ENCODE measurements at regions not wholly inside any gene's neighbourhood (a gene's known extent, or its start where the extent isn't known, plus 50 kb on each side); places are given as distances from the start of the nearest gene placed in this dataset.

GRCh38 chr3:159416856-159417255 is 571.8 kb upstream of the IL12A start:
- no peak overlapping the region for H3K9ac ChIP-seq (ENCODE audit: low read depth, low read length, poor library complexity)
- no CpG with 5 or more reads among the region's 2 CpGs for WGBS, 2 donors (ENCODE audit: extremely low coverage in 2 of 2, insufficient read length in 2 of 2, insufficient replicate concordance in 1 of 2)
- no peaks in the 10 kb centered on the region for H3K27me3 ChIP-seq (ENCODE audit: control insufficient read depth in 3 of 3, insufficient read depth in 3 of 3, low read depth in 1 of 3, low read length in 3 of 3)
- H4K91ac ChIP-seq (ENCODE audit: low read depth, low read length, poor library complexity), result no peak overlapping the region
- no peak overlapping the region for H3K4me2 ChIP-seq (ENCODE audit: insufficient read depth, low read length, poor library complexity, severe bottlenecking)
- no peaks in the 10 kb centered on the region for H3K9me3 ChIP-seq (replicated peaks in 1 of 2; ENCODE audit: control insufficient read depth in 2 of 2, insufficient read depth in 1 of 2, low read depth in 1 of 2, low read length in 2 of 2)
- no peak overlapping the region for H2AK5ac ChIP-seq (ENCODE audit: low read depth, low read length)
- peak overlapping the region; percentile 47 for H2AFZ ChIP-seq (ENCODE audit: low read length)
- H3K23ac ChIP-seq (ENCODE audit: low read depth, low read length, poor library complexity), result no peak overlapping the region
- H3K27ac ChIP-seq (replicated peaks; ENCODE audit: low read length), result peak overlapping the region; percentile 18
- H2BK5ac ChIP-seq (ENCODE audit: low read length), result no peak overlapping the region
- no peaks in the 10 kb centered on the region for H3K36me3 ChIP-seq (replicated peaks in 1 of 2; ENCODE audit: control insufficient read depth in 2 of 2, insufficient read depth in 2 of 2, low read length in 2 of 2)
- H3K14ac ChIP-seq (ENCODE audit: low read length), result no peak overlapping the region
- no peak overlapping the region for H2BK12ac ChIP-seq (ENCODE audit: low read length)
- peaks cover 3% of the 10 kb centered on the region in 2 donors for H3K4me1 ChIP-seq (ENCODE audit: control insufficient read depth in 2 of 2, insufficient read depth in 1 of 2, low read depth in 1 of 2, low read length in 2 of 2)
- no peak for DNase-seq (ENCODE audit: low spot score)
- no peak overlapping the region for H3K4ac ChIP-seq (ENCODE audit: low read length)
- no peaks in the 10 kb centered on the region for H3K79me1 ChIP-seq (ENCODE audit: low read depth, low read length)
- H2BK15ac ChIP-seq (ENCODE audit: low read length), result no peak overlapping the region
- H4K8ac ChIP-seq (ENCODE audit: low read depth, low read length), result no peak overlapping the region
- no peak overlapping the region for H3K4me3 ChIP-seq (ENCODE audit: low read length in 2 of 2)
- no peak overlapping the region for H2BK120ac ChIP-seq (ENCODE audit: low read depth, low read length)
- H3K18ac ChIP-seq (ENCODE audit: low read length), result no peak overlapping the region

- no peaks in the 10 kb centered on the region for H3K27me3 ChIP-seq (ENCODE audit: control insufficient read depth in 3 of 3, insufficient read depth in 3 of 3, low read depth in 1 of 3, low read length in 3 of 3)
- H3K9me3 ChIP-seq (replicated peaks in 1 of 2; ENCODE audit: control insufficient read depth in 2 of 2, insufficient read depth in 1 of 2, low read depth in 1 of 2, low read length in 2 of 2), result no peaks in the 10 kb centered on the region
- H3K4me3 ChIP-seq (ENCODE audit: low read length in 2 of 2), result no peak overlapping the region
- H3K4ac ChIP-seq (ENCODE audit: low read length), result no peak overlapping the region
- WGBS, 2 donors (ENCODE audit: extremely low coverage in 2 of 2, insufficient read length in 2 of 2, insufficient replicate concordance in 1 of 2), result no CpG with 5 or more reads among the region's 2 CpGs
- H3K18ac ChIP-seq (ENCODE audit: low read length), result no peak overlapping the region
- H3K36me3 ChIP-seq (replicated peaks in 1 of 2; ENCODE audit: control insufficient read depth in 2 of 2, insufficient read depth in 2 of 2, low read length in 2 of 2), result no peaks in the 10 kb centered on the region
- H2BK120ac ChIP-seq (ENCODE audit: low read depth, low read length), result no peak overlapping the region
- H3K79me1 ChIP-seq (ENCODE audit: low read depth, low read length), result no peaks in the 10 kb centered on the region
- H2AK5ac ChIP-seq (ENCODE audit: low read depth, low read length), result no peak overlapping the region
- H3K9ac ChIP-seq (ENCODE audit: low read depth, low read length, poor library complexity), result no peak overlapping the region
- no peak overlapping the region for H4K8ac ChIP-seq (ENCODE audit: low read depth, low read length)
- no peak overlapping the region for H2BK15ac ChIP-seq (ENCODE audit: low read length)
- no peak overlapping the region for H2BK5ac ChIP-seq (ENCODE audit: low read length)
- H4K91ac ChIP-seq (ENCODE audit: low read depth, low read length, poor library complexity), result no peak overlapping the region
- no peak overlapping the region for H2AFZ ChIP-seq (ENCODE audit: low read length)
- H2BK12ac ChIP-seq (ENCODE audit: low read length), result no peak overlapping the region
- H3K4me2 ChIP-seq (ENCODE audit: insufficient read depth, low read length, poor library complexity, severe bottlenecking), result no peak overlapping the region
- no peak overlapping the region for H3K27ac ChIP-seq (replicated peaks; ENCODE audit: low read length)
- no peak overlapping the region for H3K14ac ChIP-seq (ENCODE audit: low read length)
- no peak for DNase-seq (ENCODE audit: low spot score)
- H3K4me1 ChIP-seq (ENCODE audit: control insufficient read depth in 2 of 2, insufficient read depth in 1 of 2, low read depth in 1 of 2, low read length in 2 of 2), result peaks cover 3% of the 10 kb centered on the region in 2 donors
- no peak overlapping the region for H3K23ac ChIP-seq (ENCODE audit: low read depth, low read length, poor library complexity)
Observed at GRCh38 chr3:159417761-159418160, 570.9 kb upstream of the IL12A start.

DNA sequence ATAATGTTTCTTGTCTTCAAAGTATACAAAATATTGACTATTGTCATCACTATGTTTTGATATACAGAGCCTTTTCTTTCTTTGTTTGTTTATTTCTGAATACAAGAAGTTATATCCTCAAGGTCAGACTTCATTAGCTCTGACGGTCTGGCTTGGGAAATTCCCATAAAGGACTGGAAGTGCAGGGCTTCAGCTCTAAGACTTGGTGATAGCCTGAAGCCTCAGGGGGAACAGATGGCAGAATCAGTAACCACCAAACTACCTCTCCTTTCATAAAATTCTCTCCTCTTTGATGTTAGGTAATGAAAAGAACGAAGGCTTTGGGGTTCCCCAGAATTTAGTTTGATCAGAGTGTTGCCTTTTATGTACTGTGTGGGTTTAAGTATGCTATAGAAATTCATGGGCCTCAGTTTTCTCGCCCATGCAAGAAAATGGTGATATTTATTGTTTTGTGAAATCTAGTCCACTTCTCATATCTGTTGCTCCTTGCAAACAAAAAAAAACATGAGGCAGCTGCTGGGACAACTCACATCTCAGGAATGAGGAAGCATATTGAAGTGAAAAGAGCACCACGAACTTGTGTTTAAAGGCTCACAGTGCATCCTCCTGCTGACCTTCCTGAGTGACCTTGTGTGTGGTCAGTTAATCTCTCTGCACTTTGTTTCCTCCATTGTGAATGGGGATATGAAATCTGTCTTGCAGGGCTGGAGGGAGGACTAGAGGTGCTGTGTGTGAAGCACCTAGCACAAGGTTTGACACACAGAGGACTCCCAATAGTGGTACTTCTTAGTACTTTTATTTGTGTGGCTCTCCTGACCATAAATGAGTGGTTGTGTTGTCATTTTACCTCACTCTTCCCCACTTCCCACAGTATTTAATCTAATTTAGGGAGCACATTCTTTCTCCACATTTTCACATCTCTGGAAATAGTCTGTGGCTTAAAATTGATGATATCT is 569.8 kb upstream of the IL12A start:
- no peak overlapping the region for H3K4me2 ChIP-seq (ENCODE audit: insufficient read depth, low read length, poor library complexity, severe bottlenecking)
- H3K36me3 ChIP-seq (replicated peaks in 1 of 2; ENCODE audit: control insufficient read depth in 2 of 2, insufficient read depth in 2 of 2, low read length in 2 of 2), result no peaks in the 10 kb centered on the region
- no peak overlapping the region for H4K91ac ChIP-seq (ENCODE audit: low read depth, low read length, poor library complexity)
- H2BK120ac ChIP-seq (ENCODE audit: low read depth, low read length), result no peak overlapping the region
- peak overlapping the region; percentile 11 for H2AFZ ChIP-seq (ENCODE audit: low read length)
- H3K18ac ChIP-seq (ENCODE audit: low read length), result no peak overlapping the region
- no peaks in the 10 kb centered on the region for H3K9me3 ChIP-seq (replicated peaks in 1 of 2; ENCODE audit: control insufficient read depth in 2 of 2, insufficient read depth in 1 of 2, low read depth in 1 of 2, low read length in 2 of 2)
- no peak overlapping the region for H3K27ac ChIP-seq (replicated peaks; ENCODE audit: low read length)
- H4K8ac ChIP-seq (ENCODE audit: low read depth, low read length), result no peak overlapping the region
- no peak overlapping the region for H2BK12ac ChIP-seq (ENCODE audit: low read length)
- H3K4me1 ChIP-seq (ENCODE audit: control insufficient read depth in 2 of 2, insufficient read depth in 1 of 2, low read depth in 1 of 2, low read length in 2 of 2), result peaks cover 3% of the 10 kb centered on the region in 2 donors
- H3K4ac ChIP-seq (ENCODE audit: low read length), result no peak overlapping the region
- no peak overlapping the region for H2BK5ac ChIP-seq (ENCODE audit: low read length)
- H3K27me3 ChIP-seq (ENCODE audit: control insufficient read depth in 3 of 3, insufficient read depth in 3 of 3, low read depth in 1 of 3, low read length in 3 of 3), result no peaks in the 10 kb centered on the region
- no peak overlapping the region for H3K14ac ChIP-seq (ENCODE audit: low read length)
- H2AK5ac ChIP-seq (ENCODE audit: low read depth, low read length), result no peak overlapping the region
- H3K79me1 ChIP-seq (ENCODE audit: low read depth, low read length), result no peaks in the 10 kb centered on the region
- DNase-seq (ENCODE audit: low spot score), result no peak
- WGBS, 2 donors (ENCODE audit: extremely low coverage in 2 of 2, insufficient read length in 2 of 2, insufficient replicate concordance in 1 of 2), result no CpG with 5 or more reads among the region's 4 CpGs
- H3K23ac ChIP-seq (ENCODE audit: low read depth, low read length, poor library complexity), result no peak overlapping the region
- no peak overlapping the region for H2BK15ac ChIP-seq (ENCODE audit: low read length)
- H3K9ac ChIP-seq (ENCODE audit: low read depth, low read length, poor library complexity), result no peak overlapping the region
- no peak overlapping the region for H3K4me3 ChIP-seq (ENCODE audit: low read length in 2 of 2)

DNA sequence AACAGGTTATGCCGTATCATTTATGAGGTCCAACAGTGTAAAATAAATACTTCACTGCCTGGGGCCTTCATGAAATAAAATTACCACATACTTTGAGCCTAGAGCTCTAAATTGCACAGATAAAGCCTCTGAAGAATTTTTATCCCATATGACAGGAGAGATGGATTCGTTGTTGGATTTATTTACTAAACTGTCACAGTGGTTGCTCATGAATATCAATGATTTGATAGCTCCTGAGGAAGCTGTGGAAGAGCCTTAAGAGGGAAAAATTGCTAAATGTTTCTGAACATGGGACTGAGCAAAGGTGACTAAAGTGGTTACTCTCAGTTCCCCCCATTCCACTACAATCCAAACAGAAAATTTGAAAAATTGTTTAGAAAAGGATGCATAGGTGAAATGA is 558.9 kb upstream of the IL12A start:
- no peak overlapping the region for H3K9ac ChIP-seq (ENCODE audit: low read depth, low read length, poor library complexity)
- no peak overlapping the region for H2BK120ac ChIP-seq (ENCODE audit: low read depth, low read length)
- peaks cover 5 to 10% of the 10 kb centered on the region in 2 donors for H3K4me1 ChIP-seq (ENCODE audit: control insufficient read depth in 2 of 2, insufficient read depth in 1 of 2, low read depth in 1 of 2, low read length in 2 of 2)
- H3K4ac ChIP-seq (ENCODE audit: low read length), result no peak overlapping the region
- no peak overlapping the region for H3K4me2 ChIP-seq (ENCODE audit: insufficient read depth, low read length, poor library complexity, severe bottlenecking)
- H2BK15ac ChIP-seq (ENCODE audit: low read length), result no peak overlapping the region
- no peak overlapping the region for H2BK5ac ChIP-seq (ENCODE audit: low read length)
- H3K27ac ChIP-seq (replicated peaks; ENCODE audit: low read length), result no peak overlapping the region
- H3K9me3 ChIP-seq (replicated peaks in 1 of 2; ENCODE audit: control insufficient read depth in 2 of 2, insufficient read depth in 1 of 2, low read depth in 1 of 2, low read length in 2 of 2), result no peaks in the 10 kb centered on the region
- no peak overlapping the region for H4K8ac ChIP-seq (ENCODE audit: low read depth, low read length)
- DNase-seq (ENCODE audit: low spot score), result no peak
- no peak overlapping the region for H2AK5ac ChIP-seq (ENCODE audit: low read depth, low read length)
- no peak overlapping the region for H2BK12ac ChIP-seq (ENCODE audit: low read length)
- H3K36me3 ChIP-seq (replicated peaks in 1 of 2; ENCODE audit: control insufficient read depth in 2 of 2, insufficient read depth in 2 of 2, low read length in 2 of 2), result no peaks in the 10 kb centered on the region
- no peaks in the 10 kb centered on the region for H3K27me3 ChIP-seq (ENCODE audit: control insufficient read depth in 3 of 3, insufficient read depth in 3 of 3, low read depth in 1 of 3, low read length in 3 of 3)
- no peak overlapping the region for H4K91ac ChIP-seq (ENCODE audit: low read depth, low read length, poor library complexity)
- H3K14ac ChIP-seq (ENCODE audit: low read length), result no peak overlapping the region
- WGBS, 2 donors (ENCODE audit: extremely low coverage in 2 of 2, insufficient read length in 2 of 2, insufficient replicate concordance in 1 of 2), result no CpG with 5 or more reads among the region's 2 CpGs
- H3K4me3 ChIP-seq (ENCODE audit: low read length in 2 of 2), result no peak overlapping the region
- H3K79me1 ChIP-seq (ENCODE audit: low read depth, low read length), result no peaks in the 10 kb centered on the region
- no peak overlapping the region for H2AFZ ChIP-seq (ENCODE audit: low read length)
- no peak overlapping the region for H3K18ac ChIP-seq (ENCODE audit: low read length)
- H3K23ac ChIP-seq (ENCODE audit: low read depth, low read length, poor library complexity), result no peak overlapping the region

Measured in neuronal stem cell (in vitro differentiated cells).